ENCODE measurements at regions not wholly inside any gene's neighbourhood (a gene's known extent, or its start where the extent isn't known, plus 50 kb on each side); places are given as distances from the start of the nearest gene placed in this dataset.
"Not testable (repeated sequence)": the region's sequence is repeated elsewhere in the genome, so short reads cannot be mapped to it uniquely, and the experiment has no call there.

DNA sequence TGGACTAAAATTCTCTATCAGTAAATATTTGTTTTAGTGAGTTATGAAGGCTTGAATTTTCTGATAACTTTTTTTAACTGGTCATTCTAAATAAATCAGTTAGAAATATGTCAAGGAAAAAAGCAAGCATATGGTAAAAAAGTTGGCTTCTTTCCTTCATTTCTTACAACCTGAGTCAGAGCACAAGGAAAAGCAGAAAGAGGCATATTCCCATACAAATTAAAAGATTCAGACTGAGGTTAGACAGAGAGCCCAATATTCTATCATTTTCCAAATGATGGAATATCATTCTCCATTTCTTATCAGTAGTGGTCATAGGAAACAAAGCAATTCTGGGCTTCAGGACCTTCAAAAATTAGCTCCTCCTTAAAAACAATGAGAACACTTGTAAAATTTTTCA lies 732.1 kb downstream of the MAT2B start:
- intact Hi-C loops (cut with micrococcal nuclease): no loop called here

DNA sequence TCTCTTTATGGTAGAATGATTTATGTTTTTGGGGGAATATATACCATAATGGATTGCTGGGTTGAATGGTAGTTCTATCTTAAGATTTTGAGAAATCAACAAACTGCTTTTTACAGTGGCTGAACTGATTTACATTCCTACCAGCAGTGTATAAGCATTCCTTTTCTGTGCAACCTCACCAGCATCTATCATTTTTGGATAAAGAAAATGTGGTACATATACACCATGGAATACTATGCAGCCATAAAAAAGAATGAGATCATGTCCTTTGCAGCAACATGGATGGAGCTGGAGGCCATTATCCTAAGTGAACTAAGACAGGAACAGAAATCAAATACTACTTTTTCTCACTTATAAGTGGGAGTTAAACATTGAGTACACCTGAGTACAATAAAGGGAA lies 746.4 kb downstream of the MAT2B start:
- H3K9me3 Mint-ChIP-seq; intact Hi-C loops (cut with micrococcal nuclease); CTCF ChIA-PET; POLR2A ChIA-PET; H3K27ac Mint-ChIP-seq; ATAC-seq; H3K36me3 Mint-ChIP-seq (ENCODE audit: low read depth); H3K4me3 Mint-ChIP-seq; DNase-seq; H3K4me1 Mint-ChIP-seq (ENCODE audit: low read depth); H3K27me3 Mint-ChIP-seq: not testable (repeated sequence)

More for the DNA sequence above, 732.1 kb downstream of the MAT2B start:
- TF ChIP-seq, protein P1, sequence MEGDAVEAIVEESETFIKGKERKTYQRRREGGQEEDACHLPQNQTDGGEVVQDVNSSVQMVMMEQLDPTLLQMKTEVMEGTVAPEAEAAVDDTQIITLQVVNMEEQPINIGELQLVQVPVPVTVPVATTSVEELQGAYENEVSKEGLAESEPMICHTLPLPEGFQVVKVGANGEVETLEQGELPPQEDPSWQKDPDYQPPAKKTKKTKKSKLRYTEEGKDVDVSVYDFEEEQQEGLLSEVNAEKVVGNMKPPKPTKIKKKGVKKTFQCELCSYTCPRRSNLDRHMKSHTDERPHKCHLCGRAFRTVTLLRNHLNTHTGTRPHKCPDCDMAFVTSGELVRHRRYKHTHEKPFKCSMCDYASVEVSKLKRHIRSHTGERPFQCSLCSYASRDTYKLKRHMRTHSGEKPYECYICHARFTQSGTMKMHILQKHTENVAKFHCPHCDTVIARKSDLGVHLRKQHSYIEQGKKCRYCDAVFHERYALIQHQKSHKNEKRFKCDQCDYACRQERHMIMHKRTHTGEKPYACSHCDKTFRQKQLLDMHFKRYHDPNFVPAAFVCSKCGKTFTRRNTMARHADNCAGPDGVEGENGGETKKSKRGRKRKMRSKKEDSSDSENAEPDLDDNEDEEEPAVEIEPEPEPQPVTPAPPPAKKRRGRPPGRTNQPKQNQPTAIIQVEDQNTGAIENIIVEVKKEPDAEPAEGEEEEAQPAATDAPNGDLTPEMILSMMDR (IDR thresholded peaks at IDR 0.05): no peak
- Mint-ChIP-seq H3K4me3 (no peak overlapping the region), H3K27me3 (no peaks in the 10 kb centered on the region), H3K27ac (no peak overlapping the region), H3K4me1 (ENCODE audit: low read depth) (no peaks in the 10 kb centered on the region), H3K9me3 (no peaks in the 10 kb centered on the region), H3K36me3 (ENCODE audit: low read depth) (no peaks in the 10 kb centered on the region)
- ATAC-seq (no peak), DNase-seq (no peak)
- CTCF ChIA-PET: no interaction called here
- POLR2A ChIA-PET: no interaction called here

DNA sequence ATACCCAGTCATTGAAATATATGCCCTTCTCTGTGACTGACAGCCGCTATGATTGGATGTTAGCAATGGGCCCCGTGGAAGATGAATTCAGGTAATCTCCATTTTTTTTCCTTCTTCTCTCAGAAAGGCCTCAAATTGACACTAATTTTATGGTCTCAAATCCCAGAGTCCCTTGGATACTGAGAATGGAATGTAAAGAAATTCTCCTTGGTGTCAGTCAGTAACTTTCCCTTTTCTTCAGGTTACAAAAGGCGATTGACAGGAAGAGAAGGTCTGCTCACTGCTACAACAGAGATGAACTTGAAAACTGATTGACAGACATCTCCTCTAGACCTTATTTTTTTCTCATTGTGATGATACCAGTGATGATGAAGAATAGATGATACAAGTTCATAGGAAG lies 748.3 kb downstream of the MAT2B start:
- H3K27ac Mint-ChIP-seq: no peak overlapping the region
- intact Hi-C loops (cut with micrococcal nuclease): no loop called here
- no peaks in the 10 kb centered on the region for H3K36me3 Mint-ChIP-seq (ENCODE audit: low read depth)
- CTCF ChIA-PET: no interaction called here
- no peaks in the 10 kb centered on the region for H3K27me3 Mint-ChIP-seq
- no peak overlapping the region for H3K4me3 Mint-ChIP-seq
- POLR2A ChIA-PET: no interaction called here
- DNase-seq (no peak), ATAC-seq (no peak)
- no peaks in the 10 kb centered on the region for H3K4me1 Mint-ChIP-seq (ENCODE audit: low read depth)
- TF ChIP-seq, protein P1 (IDR thresholded peaks at IDR 0.05): no peak
- H3K9me3 Mint-ChIP-seq: no peaks in the 10 kb centered on the region

DNA sequence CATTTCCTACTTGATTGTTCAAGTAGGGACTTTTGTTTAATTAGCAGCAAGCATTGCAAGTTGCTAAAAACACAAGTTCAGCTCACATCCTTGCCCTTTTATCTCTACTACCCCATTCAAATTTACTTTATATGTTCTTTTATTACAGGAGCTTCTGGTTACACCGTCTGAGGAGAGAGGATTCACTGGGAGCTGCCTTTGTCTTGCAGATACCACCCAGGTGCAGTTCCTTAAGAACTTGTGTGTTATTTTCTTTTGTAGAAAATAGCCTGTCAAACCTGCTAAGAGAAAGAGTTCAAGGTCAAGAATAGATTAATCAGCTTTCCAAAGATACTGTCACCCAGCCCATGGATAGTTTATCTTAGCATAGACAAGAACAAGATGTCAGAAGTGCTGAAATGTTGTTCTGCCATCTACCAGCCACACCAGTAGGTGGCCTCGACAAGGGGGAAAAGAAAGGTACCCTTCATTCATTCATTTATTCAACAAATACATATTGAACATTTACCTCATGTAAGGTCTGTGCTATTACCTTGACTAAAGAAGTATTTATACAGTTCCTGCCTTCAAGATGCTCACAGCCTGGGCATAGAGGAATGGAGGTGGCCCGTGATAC lies 750.3 kb downstream of the MAT2B start:
- Mint-ChIP-seq H3K27me3 (no peaks in the 10 kb centered on the region), H3K4me1 (ENCODE audit: low read depth) (no peaks in the 10 kb centered on the region), H3K4me3 (no peak overlapping the region), H3K36me3 (ENCODE audit: low read depth) (no peaks in the 10 kb centered on the region), H3K27ac (no peak overlapping the region), H3K9me3 (peaks cover 2% of the 10 kb centered on the region)
- intact Hi-C loops (cut with micrococcal nuclease): no loop called here
- ChIA-PET POLR2A (no interaction called here), CTCF (no interaction called here)
- TF ChIP-seq, protein P1 (IDR thresholded peaks at IDR 0.05): no peak
- no peak for ATAC-seq
- no peak for DNase-seq

DNA sequence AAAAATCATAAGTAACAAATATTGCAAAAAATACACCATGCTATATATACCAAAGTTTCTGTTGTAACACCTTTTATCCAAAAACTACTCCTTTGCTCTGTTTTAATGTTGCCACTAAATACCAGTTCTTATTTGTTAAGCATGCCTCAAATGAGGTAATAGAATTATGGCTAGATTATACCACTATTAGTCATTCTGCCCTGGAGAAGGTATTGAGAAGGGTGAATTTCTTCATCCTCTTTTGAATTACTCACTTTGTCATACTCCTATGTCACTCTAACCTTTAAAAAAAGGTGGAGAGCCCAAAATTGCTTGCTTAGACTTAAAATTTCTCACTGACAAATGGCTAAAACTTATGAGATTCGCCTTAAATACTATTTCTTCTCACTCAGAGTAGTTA lies 750.9 kb downstream of the MAT2B start:
- Mint-ChIP-seq H3K4me1 (ENCODE audit: low read depth) (no peaks in the 10 kb centered on the region), H3K27me3 (no peaks in the 10 kb centered on the region), H3K27ac (no peak overlapping the region), H3K9me3 (peaks cover 3% of the 10 kb centered on the region), H3K4me3 (no peak overlapping the region), H3K36me3 (ENCODE audit: low read depth) (no peaks in the 10 kb centered on the region)
- ChIA-PET CTCF (no interaction called here), POLR2A (no interaction called here)
- no peak for DNase-seq
- intact Hi-C loops (cut with micrococcal nuclease): no loop called here
- no peak for ATAC-seq
- TF ChIP-seq, protein P1 (IDR thresholded peaks at IDR 0.05): no peak

DNA sequence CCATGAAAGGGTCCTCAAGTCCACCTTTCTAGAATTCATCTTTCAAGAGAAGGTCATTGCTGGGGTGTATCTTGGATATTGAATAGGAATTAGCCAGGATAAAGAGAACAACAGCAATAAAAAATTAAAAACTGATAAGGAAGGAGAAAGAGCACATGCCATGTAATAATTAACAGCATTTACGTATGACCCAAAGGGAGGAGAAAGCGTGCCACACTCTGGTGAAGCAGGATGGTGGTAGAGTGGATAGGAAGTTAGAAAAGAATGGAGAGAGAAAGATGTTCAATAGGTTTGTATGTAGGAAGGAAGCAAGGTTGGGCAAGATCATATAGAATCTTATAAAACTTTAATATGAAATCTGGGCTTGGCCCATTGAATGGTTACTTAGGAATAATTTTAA lies 751.5 kb downstream of the MAT2B start:
- Mint-ChIP-seq H3K27ac (no peak overlapping the region), H3K4me3 (no peak overlapping the region), H3K27me3 (no peaks in the 10 kb centered on the region), H3K9me3 (peaks cover 3% of the 10 kb centered on the region), H3K36me3 (ENCODE audit: low read depth) (no peaks in the 10 kb centered on the region), H3K4me1 (ENCODE audit: low read depth) (no peaks in the 10 kb centered on the region)
- ATAC-seq: no peak
- POLR2A ChIA-PET: no interaction called here
- no peak for DNase-seq
- TF ChIP-seq, protein P1 (IDR thresholded peaks at IDR 0.05): no peak
- CTCF ChIA-PET: no interaction called here
- intact Hi-C loops (cut with micrococcal nuclease): no loop called here

Data from activated CD8-positive, alpha-beta T cell treated with anti-CD3 and anti-CD28 coated beads for 36 hours (primary cell).